HTR-8/SVneo (cell line): ENCODE measurements at regions not wholly inside any gene's neighbourhood (a gene's known extent, or its start where the extent isn't known, plus 50 kb on each side); places are given as distances from the start of the nearest gene placed in this dataset.

Experiments used
- DNase-seq: peaks from one replicate; pipeline ENCODE4 v3.0.0; 2011; ENCODE audit warnings: low spot score, mixed read lengths; ENCODE audit not compliant: insufficient read length
- FAIRE-seq: peaks from 2 replicates; lab custom pipeline; 2011; peaks lifted over from hg19 to GRCh38; lab: Jason Lieb, UNC

GRCh38 chr16:5584109-5584508 lies 486.5 kb upstream of the EEF2KMT start:
- DNase-seq: no peak

GRCh38 chr16:5582529-5582928 lies 484.9 kb upstream of the EEF2KMT start:
- no peak for FAIRE-seq

More at GRCh38 chr16:5584109-5584508, 486.5 kb upstream of the EEF2KMT start:
- no peak for FAIRE-seq

GRCh38 chr16:5581908-5582307 lies 484.3 kb upstream of the EEF2KMT start:
- DNase-seq: no peak
- FAIRE-seq: no peak

More at GRCh38 chr16:5582529-5582928, 484.9 kb upstream of the EEF2KMT start:
- no peak for DNase-seq

GRCh38 chr16:5581428-5581827 lies 483.8 kb upstream of the EEF2KMT start:
- FAIRE-seq (no peak), DNase-seq (no peak)

GRCh38 chr16:5580772-5581171 lies 483.2 kb upstream of the EEF2KMT start:
- DNase-seq (no peak), FAIRE-seq (no peak)

- FAIRE-seq: no peak
These were observed 482.7 kb upstream of the EEF2KMT start for GRCh38 chr16:5580296-5580695.

GRCh38 chr16:5578980-5579379 lies 481.4 kb upstream of the EEF2KMT start:
- FAIRE-seq (no peak), DNase-seq (no peak)

More at GRCh38 chr16:5580296-5580695, 482.7 kb upstream of the EEF2KMT start:
- no peak for DNase-seq

GRCh38 chr16:5577463-5577862 lies 479.9 kb upstream of the EEF2KMT start:
- DNase-seq (no peak), FAIRE-seq (no peak)

GRCh38 chr16:5575646-5576245 lies 478.2 kb upstream of the EEF2KMT start:
- no peak for FAIRE-seq
- no peak for DNase-seq

- no peak for DNase-seq
These were observed 477.5 kb upstream of the EEF2KMT start for GRCh38 chr16:5575121-5575520.

GRCh38 chr16:5572056-5572455 lies 474.5 kb upstream of the EEF2KMT start:
- DNase-seq (no peak), FAIRE-seq (no peak)

More at GRCh38 chr16:5575121-5575520, 477.5 kb upstream of the EEF2KMT start:
- no peak for FAIRE-seq

GRCh38 chr16:5571446-5571845 lies 473.9 kb upstream of the EEF2KMT start:
- FAIRE-seq: no peak
- no peak for DNase-seq

GRCh38 chr16:5561800-5562199 lies 464.2 kb upstream of the EEF2KMT start:
- FAIRE-seq: no peak
- DNase-seq: no peak

- DNase-seq (no peak), FAIRE-seq (no peak)
These were observed 462.5 kb upstream of the EEF2KMT start for GRCh38 chr16:5560084-5560483.

- no peak for DNase-seq
- FAIRE-seq: no peak
These were observed 460.4 kb upstream of the EEF2KMT start for GRCh38 chr16:5557966-5558365.

- FAIRE-seq (no peak), DNase-seq (no peak)
These were observed 459.9 kb upstream of the EEF2KMT start for GRCh38 chr16:5557448-5557847.

GRCh38 chr16:5556158-5556810 lies 458.7 kb upstream of the EEF2KMT start:
- DNase-seq (no peak), FAIRE-seq (no peak)

GRCh38 chr16:5551909-5552308 lies 454.3 kb upstream of the EEF2KMT start:
- FAIRE-seq (no peak), DNase-seq (no peak)

- no peak for FAIRE-seq
These were observed 452.2 kb upstream of the EEF2KMT start for GRCh38 chr16:5549802-5550201.

GRCh38 chr16:5541356-5541755 lies 443.8 kb upstream of the EEF2KMT start:
- FAIRE-seq (no peak), DNase-seq (no peak)

More at GRCh38 chr16:5549802-5550201, 452.2 kb upstream of the EEF2KMT start:
- DNase-seq: no peak

GRCh38 chr16:5537347-5537746 lies 439.8 kb upstream of the EEF2KMT start:
- FAIRE-seq: no peak
- no peak for DNase-seq
